ENCODE measurements at regions not wholly inside any gene's neighbourhood (a gene's known extent, or its start where the extent isn't known, plus 50 kb on each side); places are given as distances from the start of the nearest gene placed in this dataset.
"Not testable (repeated sequence)": the region's sequence is repeated elsewhere in the genome, so short reads cannot be mapped to it uniquely, and the experiment has no call there.

DNA sequence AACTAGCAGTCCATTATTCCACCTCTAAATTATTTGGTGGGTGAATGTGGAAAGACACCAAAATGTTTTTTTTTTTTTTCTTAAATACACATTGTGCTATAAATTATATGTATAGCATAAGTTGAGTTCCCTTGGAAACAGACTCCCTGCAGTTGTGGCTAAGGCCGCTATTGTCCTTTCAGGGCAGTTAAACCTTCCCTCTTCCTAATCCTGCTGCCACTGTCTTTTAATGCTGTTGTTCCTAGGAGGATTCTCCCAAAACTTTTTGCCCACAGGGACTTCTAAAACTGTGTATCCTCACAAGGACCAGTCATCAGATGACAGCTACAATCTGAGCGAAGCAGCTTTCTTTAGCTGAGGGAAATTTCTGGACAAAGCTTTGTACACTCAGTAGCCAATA is 478.9 kb upstream of the CHORDC1 start:
- no peaks in the 10 kb centered on the region for H3K27me3 Mint-ChIP-seq (ENCODE audit: low read depth)

DNA sequence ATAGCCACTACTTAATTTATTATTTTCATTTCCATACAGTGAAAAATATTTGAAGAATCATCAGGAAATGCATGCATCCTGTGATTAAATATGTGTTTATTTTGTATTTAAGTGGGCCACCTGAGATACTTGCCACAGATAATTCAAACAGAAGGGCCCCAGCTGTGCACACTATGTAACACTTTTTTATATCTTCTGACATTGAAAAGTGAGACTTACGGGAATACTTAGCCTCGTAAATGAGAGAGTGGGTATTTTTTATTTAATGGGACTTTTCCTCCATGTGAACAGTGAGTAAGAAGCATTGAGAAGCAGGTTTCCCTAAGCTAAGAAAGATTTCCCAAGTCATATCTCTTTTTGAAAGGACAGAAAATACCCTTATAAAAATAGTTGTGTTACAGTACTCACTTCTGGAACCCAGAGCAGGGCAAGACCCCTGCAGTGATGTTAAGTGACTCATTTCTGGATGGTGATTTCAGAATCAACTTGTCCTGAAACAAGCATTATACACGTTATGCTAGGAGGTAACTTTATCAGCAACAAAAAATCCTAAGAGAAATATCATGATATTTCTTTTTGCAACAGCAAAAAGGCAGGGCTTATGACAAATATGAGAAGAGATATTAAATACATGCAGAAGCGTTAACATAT is 478.1 kb upstream of the CHORDC1 start:
- H3K4me1 Mint-ChIP-seq (ENCODE audit: low read depth) = peaks cover 10% of the 10 kb centered on the region
- H3K9me3 Mint-ChIP-seq (ENCODE audit: low read depth) = no peaks in the 10 kb centered on the region
- DNase-seq (ENCODE audit: low spot score) = no peak

More for the DNA sequence above, 478.9 kb upstream of the CHORDC1 start:
- H3K4me3 Mint-ChIP-seq (ENCODE audit: unreplicated experiment) = no peak overlapping the region
- peaks cover 10% of the 10 kb centered on the region for H3K4me1 Mint-ChIP-seq (ENCODE audit: low read depth)
- no peaks in the 10 kb centered on the region for H3K9me3 Mint-ChIP-seq (ENCODE audit: low read depth)
- TF ChIP-seq, protein P1, sequence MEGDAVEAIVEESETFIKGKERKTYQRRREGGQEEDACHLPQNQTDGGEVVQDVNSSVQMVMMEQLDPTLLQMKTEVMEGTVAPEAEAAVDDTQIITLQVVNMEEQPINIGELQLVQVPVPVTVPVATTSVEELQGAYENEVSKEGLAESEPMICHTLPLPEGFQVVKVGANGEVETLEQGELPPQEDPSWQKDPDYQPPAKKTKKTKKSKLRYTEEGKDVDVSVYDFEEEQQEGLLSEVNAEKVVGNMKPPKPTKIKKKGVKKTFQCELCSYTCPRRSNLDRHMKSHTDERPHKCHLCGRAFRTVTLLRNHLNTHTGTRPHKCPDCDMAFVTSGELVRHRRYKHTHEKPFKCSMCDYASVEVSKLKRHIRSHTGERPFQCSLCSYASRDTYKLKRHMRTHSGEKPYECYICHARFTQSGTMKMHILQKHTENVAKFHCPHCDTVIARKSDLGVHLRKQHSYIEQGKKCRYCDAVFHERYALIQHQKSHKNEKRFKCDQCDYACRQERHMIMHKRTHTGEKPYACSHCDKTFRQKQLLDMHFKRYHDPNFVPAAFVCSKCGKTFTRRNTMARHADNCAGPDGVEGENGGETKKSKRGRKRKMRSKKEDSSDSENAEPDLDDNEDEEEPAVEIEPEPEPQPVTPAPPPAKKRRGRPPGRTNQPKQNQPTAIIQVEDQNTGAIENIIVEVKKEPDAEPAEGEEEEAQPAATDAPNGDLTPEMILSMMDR (IDR thresholded peaks at IDR 0.05) = no peak
- DNase-seq (ENCODE audit: low spot score) = no peak
- no peaks in the 10 kb centered on the region for H3K36me3 Mint-ChIP-seq (ENCODE audit: low read depth)
- no peak overlapping the region for H3K27ac Mint-ChIP-seq (ENCODE audit: unreplicated experiment)

DNA sequence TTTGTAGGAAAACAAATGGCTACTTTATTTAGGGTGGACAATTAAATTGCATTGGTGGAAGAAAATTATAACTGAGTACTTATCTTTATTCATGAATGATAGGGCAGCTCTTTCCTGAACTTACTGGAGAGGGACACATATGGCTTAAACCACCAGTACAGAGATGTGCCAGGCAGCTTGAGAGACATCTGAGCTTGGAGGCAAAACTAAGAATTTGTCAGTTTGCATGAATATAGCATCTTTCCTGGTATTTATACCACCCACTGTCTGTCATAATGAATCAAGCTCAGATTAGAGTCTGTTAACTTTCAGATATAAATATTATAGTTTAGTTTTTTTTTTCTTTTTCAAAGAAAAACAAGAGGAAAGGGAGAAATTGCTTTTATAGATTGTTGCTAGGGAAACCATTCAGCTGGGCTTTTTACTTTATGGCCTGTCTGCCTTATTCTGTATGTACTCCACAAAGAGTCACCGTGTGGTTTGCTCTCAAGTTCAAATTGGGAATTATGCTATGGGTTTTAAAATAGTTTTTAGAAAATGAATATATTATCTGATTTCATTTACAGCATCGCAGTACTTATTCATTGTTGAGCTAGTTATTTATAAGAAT is 477.0 kb upstream of the CHORDC1 start:
- Mint-ChIP-seq H3K36me3 (ENCODE audit: low read depth) (no peaks in the 10 kb centered on the region), H3K4me1 (ENCODE audit: low read depth) (peaks cover 10% of the 10 kb centered on the region), H3K4me3 (ENCODE audit: unreplicated experiment) (no peak overlapping the region), H3K27me3 (ENCODE audit: low read depth) (no peaks in the 10 kb centered on the region), H3K27ac (ENCODE audit: unreplicated experiment) (no peak overlapping the region), H3K9me3 (ENCODE audit: low read depth) (no peaks in the 10 kb centered on the region)
- TF ChIP-seq, protein P1 (IDR thresholded peaks at IDR 0.05) = no peak
- DNase-seq (ENCODE audit: low spot score) = no peak

More for the DNA sequence above, 478.1 kb upstream of the CHORDC1 start:
- Mint-ChIP-seq H3K36me3 (ENCODE audit: low read depth) (no peaks in the 10 kb centered on the region), H3K4me3 (ENCODE audit: unreplicated experiment) (no peak overlapping the region), H3K27ac (ENCODE audit: unreplicated experiment) (no peak overlapping the region), H3K27me3 (ENCODE audit: low read depth) (no peaks in the 10 kb centered on the region)
- TF ChIP-seq, protein P1 (IDR thresholded peaks at IDR 0.05) = no peak

DNA sequence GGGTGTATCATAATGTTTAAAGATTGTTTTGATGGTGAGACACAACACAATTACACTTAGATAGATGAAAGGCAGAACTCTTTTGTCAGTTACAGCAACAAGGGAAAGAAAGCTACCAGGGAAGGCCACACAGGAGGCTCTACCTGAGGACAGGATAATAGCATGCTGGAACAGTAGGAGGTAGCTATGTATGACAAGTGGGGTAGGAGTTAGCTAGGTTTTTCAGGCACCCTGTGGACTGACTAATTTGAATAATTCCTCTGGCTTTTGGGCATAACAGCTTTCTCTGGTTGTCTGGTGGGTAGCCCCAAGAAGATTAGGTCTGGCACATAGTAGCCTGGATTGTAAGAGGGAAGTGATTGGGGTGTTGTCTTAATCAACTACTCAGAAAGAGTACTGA is 475.4 kb upstream of the CHORDC1 start:
- H3K4me3 Mint-ChIP-seq (ENCODE audit: unreplicated experiment) = no peak overlapping the region
- no peak overlapping the region for H3K27ac Mint-ChIP-seq (ENCODE audit: unreplicated experiment)

DNA sequence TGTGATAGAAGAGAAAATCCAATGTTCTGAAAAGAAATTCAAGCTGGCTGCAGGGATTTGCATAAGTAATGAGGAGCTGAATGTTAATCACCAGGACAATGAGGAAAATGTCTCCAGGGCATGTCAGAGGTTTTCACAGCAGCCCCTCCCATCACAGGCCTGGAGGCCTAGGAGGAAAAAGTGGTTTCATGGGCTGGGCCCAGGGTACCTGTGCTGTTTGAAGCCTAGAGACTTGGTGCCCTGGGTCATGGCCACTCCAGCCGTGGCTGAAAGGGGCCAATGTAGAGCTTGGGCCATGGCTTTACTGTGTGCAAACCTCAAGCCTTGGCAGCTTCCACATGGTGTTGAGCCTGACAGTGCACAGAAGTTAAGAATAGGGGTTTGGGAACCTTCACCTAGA is 452.6 kb upstream of the CHORDC1 start:
- not testable (repeated sequence) for H3K4me3 Mint-ChIP-seq (ENCODE audit: unreplicated experiment); H3K4me1 Mint-ChIP-seq (ENCODE audit: low read depth); H3K27me3 Mint-ChIP-seq (ENCODE audit: low read depth); H3K36me3 Mint-ChIP-seq (ENCODE audit: low read depth); H3K9me3 Mint-ChIP-seq (ENCODE audit: low read depth); H3K27ac Mint-ChIP-seq (ENCODE audit: unreplicated experiment)
- DNase-seq (ENCODE audit: low spot score) = peak; percentile 51

More for the DNA sequence above, 475.4 kb upstream of the CHORDC1 start:
- DNase-seq (ENCODE audit: low spot score) = no peak
- H3K27me3 Mint-ChIP-seq (ENCODE audit: low read depth) = no peaks in the 10 kb centered on the region
- TF ChIP-seq, protein P1 (IDR thresholded peaks at IDR 0.05) = no peak
- H3K36me3 Mint-ChIP-seq (ENCODE audit: low read depth) = no peaks in the 10 kb centered on the region
- H3K4me1 Mint-ChIP-seq (ENCODE audit: low read depth) = peaks cover 10% of the 10 kb centered on the region
- no peaks in the 10 kb centered on the region for H3K9me3 Mint-ChIP-seq (ENCODE audit: low read depth)

DNA sequence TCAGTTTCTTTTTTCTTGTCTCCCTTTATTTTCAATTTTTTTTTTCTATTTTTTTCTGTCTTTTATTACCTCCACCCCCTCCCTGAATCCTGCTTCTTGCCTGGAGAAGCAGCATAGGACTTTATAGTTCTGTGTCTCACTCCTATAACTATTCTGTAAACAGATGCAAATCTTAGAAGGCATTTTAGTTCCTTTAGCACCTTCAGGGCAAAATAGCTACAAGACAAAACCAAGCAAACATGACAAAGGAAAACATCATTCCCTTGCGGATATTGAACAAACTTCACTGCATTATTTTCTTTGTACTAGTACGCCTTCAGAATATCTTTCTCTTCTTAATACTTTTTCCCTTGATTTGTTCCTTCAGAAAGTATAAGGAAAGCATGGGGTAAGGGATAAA is 446.2 kb upstream of the CHORDC1 start:
- Mint-ChIP-seq H3K9me3 (ENCODE audit: low read depth) (peaks cover 3% of the 10 kb centered on the region), H3K4me3 (ENCODE audit: unreplicated experiment) (no peak overlapping the region), H3K27ac (ENCODE audit: unreplicated experiment) (no peak overlapping the region), H3K27me3 (ENCODE audit: low read depth) (peaks cover 17% of the 10 kb centered on the region), H3K36me3 (ENCODE audit: low read depth) (no peaks in the 10 kb centered on the region), H3K4me1 (ENCODE audit: low read depth) (peaks cover 7% of the 10 kb centered on the region)
- no peak for DNase-seq (ENCODE audit: low spot score)
- TF ChIP-seq, protein P1 (IDR thresholded peaks at IDR 0.05) = no peak

All from chondrocyte (in vitro differentiated cells).